Heart left ventricle (tissue), 13 donors: ENCODE measurements at regions not wholly inside any gene's neighbourhood (a gene's known extent, or its start where the extent isn't known, plus 50 kb on each side); places are given as distances from the start of the nearest gene placed in this dataset.
"Not testable (repeated sequence)": the region's sequence is repeated elsewhere in the genome, so short reads cannot be mapped to it uniquely, and the experiment has no call there.

Experiments used
- POLR2A ChIP-seq, 2 donors: fragments of 450-650 bp; IDR thresholded peaks; one replicate each; pipeline ENCODE4 v1.6.1; 2017; ENCODE audit warnings: antibody characterized with exemption in 2 of 2, mild to moderate bottlenecking in 2 of 2, moderate library complexity in 2 of 2
- TF ChIP-seq, protein P1 (sequence below), 12 donors: fragments of 200-600 bp; sonication (generic) in 4 of 12; IDR thresholded peaks; one replicate each; pipeline versions ENCODE4 v1.5.0 to v1.8.0; 2018 to 2022; ENCODE audit warnings: antibody characterized with exemption in 12 of 12, mild to moderate bottlenecking in 5 of 12
- donor health status: ischemic (EF 13 %, LVEDD 7.1; RV severe dilation, severe dysfunction).
- donor health status: DM: no; HTN: yes; CAD: no.
- donor health status: DM: no; HTN: no; CAD: no.
- donor health status: ischemic (EF 25% LVEDD 6.9; RV normal size, moderate dysfunction).
- donor health status: ischemic (EF 25% LVEDD 5.7; RV mildly dilated, moderate dysfunction).
- donor health status: ischemic (EF 35%, LVEDD 5.7; RV mildly dilated, moderate dysfunction).
- donor health status: nonischemic (EF 11% LVEDD 7.7; RV severe dilation, severe dysfunction).
- donor health status: DM: yes; HTN: yes; CAD: no.
- donor health status: PGD.
- donor health status: ischemic (EF 29% LVEDD 5.4; RV normal size, mild dysfunction).
- donor health status: nonischemic (EF 23%, LVEDD 6.1; RV moderate dilation, normal function).

DNA sequence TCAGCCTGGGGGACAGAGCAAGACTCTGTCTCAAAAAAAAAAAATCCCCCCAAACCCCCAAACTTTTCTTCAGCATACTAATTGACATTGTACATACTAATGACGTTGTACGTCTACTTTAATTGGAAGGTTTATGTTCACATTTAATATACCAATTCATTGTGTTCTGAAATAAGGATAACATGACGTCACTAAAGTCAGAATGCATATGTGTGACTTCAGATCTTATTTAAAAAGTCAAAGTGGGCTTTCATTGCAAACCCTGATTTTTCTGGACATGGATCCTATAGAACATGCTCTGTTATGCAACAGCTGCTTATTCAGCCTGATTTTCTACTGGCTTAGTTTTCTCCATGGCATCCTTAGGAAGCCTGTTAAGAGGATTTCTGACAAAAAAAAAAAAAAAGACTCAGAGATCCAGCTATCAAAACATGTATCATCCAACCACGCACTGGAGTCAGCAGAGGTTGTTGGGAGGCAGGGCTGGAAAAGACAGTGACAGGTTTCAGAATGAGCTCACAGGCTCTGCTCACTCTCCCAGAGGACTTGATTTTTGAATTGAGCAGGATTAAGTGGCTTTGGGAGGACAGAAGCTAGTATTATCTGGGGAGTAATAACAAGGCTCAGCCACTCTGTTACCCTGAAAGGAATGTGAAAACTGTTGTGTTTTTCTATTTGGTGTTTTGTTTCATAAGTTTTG is 1472.0 kb downstream of the KHDRBS2 start:
- TF ChIP-seq, protein P1, sequence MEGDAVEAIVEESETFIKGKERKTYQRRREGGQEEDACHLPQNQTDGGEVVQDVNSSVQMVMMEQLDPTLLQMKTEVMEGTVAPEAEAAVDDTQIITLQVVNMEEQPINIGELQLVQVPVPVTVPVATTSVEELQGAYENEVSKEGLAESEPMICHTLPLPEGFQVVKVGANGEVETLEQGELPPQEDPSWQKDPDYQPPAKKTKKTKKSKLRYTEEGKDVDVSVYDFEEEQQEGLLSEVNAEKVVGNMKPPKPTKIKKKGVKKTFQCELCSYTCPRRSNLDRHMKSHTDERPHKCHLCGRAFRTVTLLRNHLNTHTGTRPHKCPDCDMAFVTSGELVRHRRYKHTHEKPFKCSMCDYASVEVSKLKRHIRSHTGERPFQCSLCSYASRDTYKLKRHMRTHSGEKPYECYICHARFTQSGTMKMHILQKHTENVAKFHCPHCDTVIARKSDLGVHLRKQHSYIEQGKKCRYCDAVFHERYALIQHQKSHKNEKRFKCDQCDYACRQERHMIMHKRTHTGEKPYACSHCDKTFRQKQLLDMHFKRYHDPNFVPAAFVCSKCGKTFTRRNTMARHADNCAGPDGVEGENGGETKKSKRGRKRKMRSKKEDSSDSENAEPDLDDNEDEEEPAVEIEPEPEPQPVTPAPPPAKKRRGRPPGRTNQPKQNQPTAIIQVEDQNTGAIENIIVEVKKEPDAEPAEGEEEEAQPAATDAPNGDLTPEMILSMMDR (IDR thresholded peaks at IDR 0.05), result not testable (repeated sequence)
- not testable (repeated sequence) for TF ChIP-seq POLR2A (IDR thresholded peaks at IDR 0.05)
